A549 (cell line): ENCODE measurements at regions not wholly inside any gene's neighbourhood (a gene's known extent, or its start where the extent isn't known, plus 50 kb on each side); places are given as distances from the start of the nearest gene placed in this dataset.

ENCODE experiments used
- ATAC-seq, 2 experiments: fragments of 200-7000 bp in 1 of 2; fragments of >200 bp in 1 of 2; cut with Nextera tagmentation in 1 of 2; cut with Tn5 transposase in 1 of 2; 3 replicates each; pipeline versions ENCODE4 v1.8.0 to v1.9.1; 2018 to 2020; ENCODE audit warnings: mild to moderate bottlenecking in 1 of 2, moderate library complexity in 1 of 2
- CTCF ChIA-PET: fragments of 300-600 bp; sonication (Branson Sonifier 250); formaldehyde crosslinking; extraction: SDS; loops from one replicate; lab custom pipeline; 2021; ENCODE audit warnings: antibody characterized with exemption, inconsistent platforms; lab: Yijun Ruan, JAX
- POLR2A ChIA-PET: fragments of 350-600 bp; formaldehyde crosslinking; extraction: SDS; loops from one replicate; lab custom pipeline; 2021; ENCODE audit warnings: antibody characterized with exemption, inconsistent platforms; lab: Yijun Ruan, JAX
- DNase-seq, 2 experiments: peaks; one replicate each; pipeline versions ENCODE4 v3.0.0 to v3.0.0-alpha.2; 2011 to 2016; ENCODE audit warnings: low read depth in 1 of 2, low spot score in 1 of 2
- FAIRE-seq: peaks from 2 replicates; lab custom pipeline; 2011; peaks lifted over from hg19 to GRCh38; lab: Jason Lieb, UNC
- H3K27ac ChIP-seq, 2 experiments: fragments of >200 bp; sonication (Bioruptor Twin); formaldehyde crosslinking; 3 replicates each; pipeline ENCODE4 v1.5.1; 2016 to 2017
- H3K4me1 ChIP-seq: fragments of >200 bp; sonication (Bioruptor Twin); formaldehyde crosslinking; 3 replicates; pipeline ENCODE4 v1.6.1; 2016
- H3K4me2 ChIP-seq: fragments of >200 bp; sonication (Bioruptor Twin); formaldehyde crosslinking; 3 replicates; pipeline ENCODE4 v1.6.1; 2016
- H3K4me3 ChIP-seq: fragments of >200 bp; sonication (Bioruptor Twin); formaldehyde crosslinking; 3 replicates; pipeline ENCODE4 v1.5.1; 2016
- H3K9me3 ChIP-seq: fragments of >200 bp; sonication (Bioruptor Twin); formaldehyde crosslinking; 3 replicates; pipeline ENCODE4 v1.6.1; 2016
- BHLHE40 ChIP-seq: IDR thresholded peaks from 2 replicates; pipeline ENCODE4 v1.6.1; 2012; ENCODE audit warnings: low read depth, low read length, inconsistent platforms
- CHD4 ChIP-seq: fragments of 200-600 bp; sonication (generic); IDR thresholded peaks from 2 replicates; pipeline ENCODE4 v1.6.1; 2016; ENCODE audit warnings: antibody characterized with exemption, mild to moderate bottlenecking, borderline replicate concordance
- CTCF ChIP-seq: fragments of >200 bp; sonication (Bioruptor Twin); formaldehyde crosslinking; IDR thresholded peaks from 3 replicates; pipeline ENCODE4 v1.5.1; 2016
- E2F6 ChIP-seq: IDR thresholded peaks from 2 replicates; pipeline ENCODE4 v1.6.1; 2012; ENCODE audit warnings: low read depth, borderline replicate concordance
- EHMT2 ChIP-seq: fragments of 200-600 bp; sonication (generic); IDR thresholded peaks from 2 replicates; pipeline ENCODE4 v1.6.1; 2016; ENCODE audit warnings: antibody characterized with exemption, low read depth, mild to moderate bottlenecking, moderate library complexity
- ELK1 ChIP-seq: fragments of 150-350 bp; IDR thresholded peaks from 2 replicates; pipeline ENCODE4 v1.6.1; 2014; ENCODE audit warnings: low read depth, mild to moderate bottlenecking, low read length
- EP300 ChIP-seq, 2 experiments: fragments of >200 bp; sonication (Bioruptor Twin); formaldehyde crosslinking; IDR thresholded peaks; 2 replicates in 1 of 2; 3 replicates in 1 of 2; pipeline ENCODE4 v1.6.1; 2016 to 2017
- ESRRA ChIP-seq: fragments of 150-350 bp; IDR thresholded peaks from 2 replicates; pipeline ENCODE4 v1.6.1; 2014; ENCODE audit warnings: mild to moderate bottlenecking, low read length, borderline replicate concordance
- FOSB ChIP-seq: fragments of 250-450 bp; sonication (Bioruptor Pico); IDR thresholded peaks from 2 replicates; pipeline ENCODE4 v1.5.0; 2020; ENCODE audit warnings: mild to moderate bottlenecking, moderate library complexity
- FOSL2 ChIP-seq, 2 experiments: fragments of 450-650 bp in 1 of 2; fragments of >200 bp in 1 of 2; sonication (Bioruptor Twin) in 1 of 2; formaldehyde crosslinking; IDR thresholded peaks; 2 replicates each; pipeline versions ENCODE4 v1.5.0 to v1.6.1; 2016 to 2020; ENCODE audit warnings: mild to moderate bottlenecking in 1 of 2, moderate library complexity in 1 of 2
- FOXS1 ChIP-seq: fragments of 250-450 bp; sonication (Bioruptor Pico); IDR thresholded peaks from 2 replicates; pipeline ENCODE4 v1.5.0; 2020; ENCODE audit warnings: mild to moderate bottlenecking, moderate library complexity
- GATA3 ChIP-seq: IDR thresholded peaks from 2 replicates; pipeline ENCODE4 v1.6.1; 2012; ENCODE audit warnings: borderline replicate concordance
- HDAC2 ChIP-seq: fragments of 200-600 bp; sonication (generic); IDR thresholded peaks from 2 replicates; pipeline ENCODE4 v1.6.1; 2016
- HES2 ChIP-seq: fragments of >200 bp; sonication (Bioruptor Twin); formaldehyde crosslinking; IDR thresholded peaks from 2 replicates; pipeline ENCODE4 v1.6.1; 2016
- HEYL ChIP-seq: fragments of 250-450 bp; sonication (Bioruptor Pico); IDR thresholded peaks from 2 replicates; pipeline ENCODE4 v1.8.0; 2021; ENCODE audit warnings: mild to moderate bottlenecking, moderate library complexity
- HMGXB4 ChIP-seq: fragments of 250-450 bp; sonication (Bioruptor Pico); IDR thresholded peaks from 2 replicates; pipeline ENCODE4 v1.5.0; 2021; ENCODE audit warnings: mild to moderate bottlenecking, moderate library complexity, borderline replicate concordance
- HOXB5 ChIP-seq: fragments of 250-450 bp; sonication (Bioruptor Pico); IDR thresholded peaks from 2 replicates; pipeline ENCODE4 v1.5.0; 2020; ENCODE audit warnings: mild to moderate bottlenecking, moderate library complexity
- KDM1A ChIP-seq: fragments of 200-600 bp; sonication (generic); IDR thresholded peaks from 2 replicates; pipeline ENCODE4 v1.6.1; 2016; ENCODE audit warnings: low read depth, mild to moderate bottlenecking
- MYC ChIP-seq: IDR thresholded peaks from 2 replicates; pipeline ENCODE4 v1.6.1; 2012; ENCODE audit warnings: mild to moderate bottlenecking, inconsistent platforms, low read length, improper control_type of control experiment, borderline replicate concordance
- NFE2L2 ChIP-seq: fragments of 150-350 bp; conservative IDR thresholded peaks from 2 replicates; pipeline ENCODE4 v1.6.1; 2014; ENCODE audit warnings: low read length
- POLR2AphosphoS2 ChIP-seq: conservative IDR thresholded peaks from 2 replicates; pipeline ENCODE4 v1.6.1; 2012; ENCODE audit warnings: low read length, improper control_type of control experiment, inconsistent platforms
- REST ChIP-seq: fragments of 200-600 bp; sonication (generic); IDR thresholded peaks from 2 replicates; pipeline ENCODE4 v1.6.1; 2016; ENCODE audit warnings: antibody characterized with exemption, mild to moderate bottlenecking, moderate library complexity
- SMC3 ChIP-seq: fragments of >200 bp; sonication (Bioruptor Twin); formaldehyde crosslinking; IDR thresholded peaks from 3 replicates; pipeline ENCODE4 v1.6.1; 2018; ENCODE audit warnings: inconsistent platforms
- TFCP2L1 ChIP-seq: fragments of 250-450 bp; sonication (Bioruptor Pico); IDR thresholded peaks from 2 replicates; pipeline ENCODE4 v1.5.0; 2021; ENCODE audit warnings: mild to moderate bottlenecking
- ZSCAN20 ChIP-seq: fragments of 250-450 bp; sonication (Bioruptor Pico); IDR thresholded peaks from 2 replicates; pipeline ENCODE4 v1.8.0; 2022; ENCODE audit warnings: mild to moderate bottlenecking, moderate library complexity
- WGBS: methylation state at CpG from one replicate; pipeline ENCODE4 v1.1.6; 2017; ENCODE audit errors: missing lambda C conversion rate; 5-methylcytosine and 5-hydroxymethylcytosine counted together

GRCh38 chr16:80883816-80884215 lies 79.4 kb upstream of the CDYL2 start:
- WGBS: 45% methylated on average over 5 of the region's 5 CpGs
- FAIRE-seq (no peak), DNase-seq (no peak)
- no peak overlapping the region for H3K4me2 ChIP-seq
- H3K9me3 ChIP-seq: no peaks in the 10 kb centered on the region
- no peak for TF ChIP-seq ESRRA
- no peak for TF ChIP-seq SMC3
- TF ChIP-seq BHLHE40: no peak
- no peak for TF ChIP-seq CTCF
- no peak for TF ChIP-seq FOSL2 (IDR thresholded peaks at IDR 0.05)
- TF ChIP-seq FOSL2 (CRISPR knock-in tag; IDR thresholded peaks at IDR 0.05): no peak
- TF ChIP-seq HDAC2: no peak
- no peak for TF ChIP-seq NFE2L2
- TF ChIP-seq HEYL (CRISPR knock-in tag): no peak
- TF ChIP-seq E2F6: no peak
- TF ChIP-seq KDM1A: no peak
- no peak for TF ChIP-seq MYC
- no peak for TF ChIP-seq FOSB
- TF ChIP-seq FOXS1: no peak
- no peak for TF ChIP-seq ELK1
- TF ChIP-seq, all 56 proteins: peak for 0
- Histone ChIP-seq H3K4me1 (no peaks in the 10 kb centered on the region), H3K4me3 (no peak overlapping the region), H3K27ac (no peak overlapping the region)
- POLR2A ChIA-PET: no interaction called here
- ATAC-seq: no peak
- CTCF ChIA-PET: interaction anchor here (1.4 to 1.8 kb wide), 2 partner anchors 10 to 41 kb away, joined by 3 to 5 read pairs; no protein-coding TSS in a partner anchor

- 4% methylated on average over 4 of the region's 4 CpGs for WGBS
- DNase-seq (no peak), ATAC-seq (no peak)
- Histone ChIP-seq H3K27ac (no peak overlapping the region), H3K4me3 (no peak overlapping the region), H3K4me1 (no peaks in the 10 kb centered on the region)
- CTCF ChIA-PET: interaction anchor here (0.6 to 1.8 kb wide), 4 partner anchors 11 to 990 kb away, joined by 3 to 5 read pairs (median 4); no protein-coding TSS in a partner anchor
- TF ChIP-seq BHLHE40 (no peak), FOXS1 (no peak)
- TF ChIP-seq, all 56 proteins: peak for 0
- Histone ChIP-seq H3K9me3 (no peaks in the 10 kb centered on the region), H3K4me2 (no peak overlapping the region)
- FAIRE-seq: no peak
- POLR2A ChIA-PET: no interaction called here
Measured at GRCh38 chr16:80883159-80883642, 78.8 kb upstream of the CDYL2 start.

GRCh38 chr16:80875616-80876015 lies 71.2 kb upstream of the CDYL2 start:
- Histone ChIP-seq H3K27ac (no peak overlapping the region), H3K4me3 (no peak overlapping the region), H3K4me2 (no peak overlapping the region), H3K4me1 (no peaks in the 10 kb centered on the region), H3K9me3 (no peaks in the 10 kb centered on the region)
- POLR2A ChIA-PET: no interaction called here
- no peak for DNase-seq
- no peak for ATAC-seq
- 13% methylated on average over 5 of the region's 5 CpGs for WGBS
- no peak for FAIRE-seq
- CTCF ChIA-PET: no interaction called here
- TF ChIP-seq REST: no peak
- TF ChIP-seq HOXB5 (CRISPR knock-in tag): no peak
- TF ChIP-seq GATA3: no peak
- no peak for TF ChIP-seq FOSL2 (IDR thresholded peaks at IDR 0.05)
- TF ChIP-seq FOSL2 (CRISPR knock-in tag; IDR thresholded peaks at IDR 0.05): no peak
- TF ChIP-seq ZSCAN20 (CRISPR knock-in tag): no peak
- TF ChIP-seq TFCP2L1 (CRISPR knock-in tag): no peak
- no peak for TF ChIP-seq POLR2AphosphoS2
- no peak for TF ChIP-seq FOXS1
- TF ChIP-seq HES2: no peak
- no peak for TF ChIP-seq EHMT2
- TF ChIP-seq EP300 (IDR thresholded peaks at IDR 0.05): no peak
- no peak for TF ChIP-seq HMGXB4 (CRISPR knock-in tag)
- TF ChIP-seq NFE2L2: no peak
- no peak for TF ChIP-seq CHD4
